A673 (cell line): ENCODE measurements at regions not wholly inside any gene's neighbourhood (a gene's known extent, or its start where the extent isn't known, plus 50 kb on each side); places are given as distances from the start of the nearest gene placed in this dataset.

ENCODE experiments used
- CTCF ChIP-seq: fragments of 300-800, 200-600 bp; sonication (generic); conservative IDR thresholded peaks from 2 replicates; pipeline ENCODE4 v1.5.1; 2017; ENCODE audit warnings: low read depth, mild to moderate bottlenecking, antibody characterized with exemption, low read length, moderate library complexity, mixed read lengths
- EZH2 ChIP-seq: fragments of 200-600 bp; sonication (generic); IDR thresholded peaks from 2 replicates; pipeline ENCODE4 v1.6.1; 2017; ENCODE audit warnings: borderline replicate concordance, low read depth, mild to moderate bottlenecking, mixed read lengths, antibody characterized with exemption, low read length; ENCODE audit not compliant: poor library complexity, severe bottlenecking

- TF ChIP-seq CTCF (no peak), EZH2 (no peak)
Observed at GRCh38 chr5:155129513-155129880, 115.9 kb downstream of the KIF4B start.
